Small intestine (tissue), 7 donors: ENCODE measurements at regions not wholly inside any gene's neighbourhood (a gene's known extent, or its start where the extent isn't known, plus 50 kb on each side); places are given as distances from the start of the nearest gene placed in this dataset.

ENCODE experiments used
- DNase-seq, 2 donors: peaks; one replicate each; pipeline versions ENCODE4 v3.0.0 to v3.0.0-alpha.2; 2013
- FAIRE-seq: peaks from 2 replicates; lab custom pipeline; 2012; peaks lifted over from hg19 to GRCh38; lab: Jason Lieb, UNC
- H3K27ac ChIP-seq, 3 donors: one replicate each; pipeline ENCODE4 v1.5.1; 2013; ENCODE audit warnings: low read length in 2 of 3, mild to moderate bottlenecking in 2 of 3, control low read depth in 1 of 3, inconsistent platforms in 1 of 3, low read depth in 1 of 3, moderate library complexity in 1 of 3
- H3K27me3 ChIP-seq, 3 donors: one replicate each; pipeline ENCODE4 v1.6.1; 2013; ENCODE audit warnings: low read length in 3 of 3, inconsistent platforms in 1 of 3; ENCODE audit not compliant: control insufficient read depth in 3 of 3, insufficient read depth in 3 of 3
- H3K36me3 ChIP-seq, 3 donors: one replicate each; pipeline ENCODE4 v1.6.1; 2013; ENCODE audit warnings: low read length in 3 of 3, inconsistent platforms in 1 of 3, low read depth in 1 of 3, mild to moderate bottlenecking in 1 of 3, moderate library complexity in 1 of 3; ENCODE audit not compliant: control insufficient read depth in 3 of 3, insufficient read depth in 2 of 3
- H3K4me1 ChIP-seq, 3 donors: one replicate each; pipeline ENCODE4 v1.6.1; 2013; ENCODE audit warnings: low read length in 2 of 3, inconsistent platforms in 1 of 3, low read depth in 1 of 3, mild to moderate bottlenecking in 1 of 3, moderate library complexity in 1 of 3; ENCODE audit not compliant: control insufficient read depth in 3 of 3, insufficient read depth in 2 of 3
- H3K4me3 ChIP-seq, 3 donors: one replicate each; pipeline ENCODE4 v1.5.1; 2013; ENCODE audit warnings: low read length in 3 of 3, control low read depth in 1 of 3, inconsistent platforms in 1 of 3, low read depth in 1 of 3, mild to moderate bottlenecking in 1 of 3, moderate library complexity in 1 of 3
- H3K9me3 ChIP-seq, 2 donors: one replicate each; pipeline ENCODE4 v1.6.1; 2013; ENCODE audit warnings: low read depth in 1 of 2, low read length in 1 of 2; ENCODE audit not compliant: control insufficient read depth in 2 of 2, insufficient read depth in 1 of 2
- WGBS, 3 donors: extraction: QIAGEN DNeasy Blood & Tissue Kit; methylation state at CpG; one replicate each; pipeline ENCODE4 v1.1.7; 2013; 5-methylcytosine and 5-hydroxymethylcytosine counted together
- donor health status: healthy with polysubstance abuse.
- donor health status: control.
- donor health status: control.
- donor health status: Bipolar disorder and iron deficiency.
- donor health status: healthy.

DNA sequence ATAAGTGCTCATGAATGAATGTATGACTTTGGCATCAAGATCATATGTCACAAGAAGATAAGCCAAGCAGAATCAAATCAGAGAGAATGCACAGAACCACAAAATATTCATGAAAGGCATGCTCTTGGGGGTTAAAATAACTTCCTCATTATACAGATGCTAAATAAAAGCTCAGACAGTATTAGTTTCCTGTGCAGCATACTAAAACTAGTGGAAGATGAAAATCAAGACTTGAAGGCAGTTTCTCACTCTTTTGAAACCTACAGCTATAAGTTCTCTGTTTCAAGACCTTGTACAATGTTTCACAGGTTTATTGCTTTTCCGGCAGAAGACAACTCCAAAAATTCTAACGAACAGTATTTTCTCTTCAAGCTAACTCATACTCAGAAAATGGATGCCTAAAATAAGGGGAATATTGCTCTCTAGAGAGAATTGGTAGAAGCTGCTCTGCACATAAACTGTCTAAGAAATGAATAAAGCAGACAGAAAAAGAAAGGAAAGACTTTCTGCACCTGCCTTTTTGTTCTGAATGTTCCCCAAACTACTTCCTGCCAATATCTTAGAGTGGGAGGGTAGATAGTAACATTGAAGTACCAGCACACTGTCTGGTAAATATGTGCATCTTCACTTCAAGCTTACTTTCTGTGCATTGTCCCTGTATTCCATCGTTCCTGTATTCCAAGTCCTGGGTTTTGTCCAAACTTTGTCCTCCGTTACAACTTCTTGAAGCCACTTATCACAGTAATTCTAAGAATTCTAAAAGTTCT lies 639.4 kb upstream of the FAT3 start:
- FAIRE-seq (no peak), DNase-seq (no peak)
- Histone ChIP-seq H3K27me3 (no peaks in the 10 kb centered on the region), H3K9me3 (no peaks in the 10 kb centered on the region), H3K27ac (no peak overlapping the region), H3K36me3 (no peaks in the 10 kb centered on the region), H3K4me3 (no peak overlapping the region), H3K4me1 (no peaks in the 10 kb centered on the region)
- WGBS, 3 donors, result 79 to 86% (median 81%) methylated on average over 4 of the region's 4 CpGs

DNA sequence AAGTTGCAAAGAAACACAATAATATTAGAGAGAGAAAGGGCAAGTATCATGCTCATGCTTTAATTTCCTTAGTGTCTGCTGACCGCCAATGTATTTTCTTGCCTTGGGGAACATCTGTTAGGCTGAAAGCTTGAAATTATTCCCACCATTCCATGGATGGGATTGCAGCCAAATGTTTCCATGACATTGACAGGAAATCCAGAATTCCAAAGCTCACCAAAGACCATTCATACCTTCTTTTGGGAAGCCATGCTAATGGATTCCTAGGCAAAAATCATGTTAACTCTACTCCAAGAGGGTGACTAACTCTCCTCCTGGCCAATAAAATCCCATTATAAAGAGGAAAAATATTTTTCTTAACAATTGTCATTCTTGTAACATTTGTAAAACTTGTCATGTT lies 661.4 kb upstream of the FAT3 start:
- no peak for FAIRE-seq
- 84 to 93% (median 86%) methylated on average over 1 of the region's 1 CpG for WGBS, 3 donors
- DNase-seq, result no peak

DNA sequence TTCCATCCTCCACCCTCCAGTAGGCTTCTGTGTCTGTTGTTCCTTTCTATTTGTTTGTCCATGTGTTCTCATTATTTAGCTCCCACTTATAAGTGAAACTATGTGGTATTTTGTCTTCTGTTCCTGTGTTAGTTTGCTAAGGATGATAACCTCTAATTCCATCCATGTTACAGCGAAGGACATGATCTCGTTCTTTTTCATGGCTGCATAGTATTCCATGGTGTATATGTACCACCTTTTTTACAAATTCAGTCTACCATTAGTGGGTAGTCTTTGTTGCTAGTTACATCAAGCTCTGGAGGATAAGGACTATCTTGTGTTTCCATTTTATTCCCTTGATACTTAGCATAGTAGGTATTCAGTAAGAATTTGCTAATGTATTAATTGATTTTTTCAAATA lies 664.2 kb upstream of the FAT3 start:
- no peaks in the 10 kb centered on the region for H3K36me3 ChIP-seq
- WGBS, 3 donors, result 90 to 94% (median 94%) methylated on average over 2 of the region's 2 CpGs
- H3K27ac ChIP-seq, result no peak overlapping the region
- H3K4me1 ChIP-seq, result no peaks in the 10 kb centered on the region
- H3K9me3 ChIP-seq, result no peaks in the 10 kb centered on the region
- no peak overlapping the region for H3K4me3 ChIP-seq
- FAIRE-seq (no peak), DNase-seq (no peak)
- no peaks in the 10 kb centered on the region for H3K27me3 ChIP-seq

More for the DNA sequence above, 661.4 kb upstream of the FAT3 start:
- Histone ChIP-seq H3K9me3 (no peaks in the 10 kb centered on the region), H3K4me1 (no peaks in the 10 kb centered on the region), H3K4me3 (no peak overlapping the region), H3K27ac (no peak overlapping the region), H3K36me3 (no peaks in the 10 kb centered on the region), H3K27me3 (no peaks in the 10 kb centered on the region)

DNA sequence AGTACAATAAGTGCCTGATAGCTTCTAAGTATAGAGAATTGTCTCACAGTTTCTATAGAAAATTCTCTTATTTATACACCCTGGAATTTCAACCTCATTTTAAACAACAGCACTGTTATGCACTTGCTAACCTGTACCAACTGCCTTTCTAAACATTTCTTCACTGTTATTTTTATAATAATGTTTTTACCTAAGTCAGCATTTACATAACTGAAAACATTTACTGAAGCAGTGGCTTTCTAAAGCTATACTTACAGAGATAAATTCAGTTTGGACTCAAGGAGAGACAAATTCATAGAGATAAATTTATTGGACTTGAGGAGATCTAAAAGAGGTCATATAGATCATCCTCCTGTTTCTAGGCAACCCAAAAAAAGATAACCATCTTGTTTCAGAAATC lies 686.6 kb upstream of the FAT3 start:
- H3K4me1 ChIP-seq, result no peaks in the 10 kb centered on the region
- peaks cover 0 to 3% of the 10 kb centered on the region in 2 donors for H3K9me3 ChIP-seq
- H3K36me3 ChIP-seq, result no peaks in the 10 kb centered on the region
- no peaks in the 10 kb centered on the region for H3K27me3 ChIP-seq
- no peak for DNase-seq
- H3K27ac ChIP-seq, result no peak overlapping the region
- H3K4me3 ChIP-seq, result no peak overlapping the region
- no peak for FAIRE-seq

DNA sequence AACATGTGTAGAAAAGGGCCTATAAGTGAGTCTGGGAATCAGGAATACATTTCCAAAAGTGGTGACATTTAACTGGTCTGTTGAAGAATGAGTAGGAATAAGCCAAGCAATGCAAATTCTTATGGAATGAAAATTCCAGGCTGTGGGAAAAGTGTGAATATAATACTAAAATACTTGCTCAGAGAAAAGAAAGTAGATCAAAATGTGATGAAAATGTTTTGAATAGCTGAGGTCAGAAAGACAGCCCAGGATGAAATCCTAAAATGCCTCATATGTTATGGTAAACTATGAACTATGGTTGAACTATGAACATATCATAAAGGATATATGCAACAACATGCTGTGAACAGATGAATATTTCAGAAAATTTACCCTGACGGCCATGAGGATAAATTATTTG lies 688.3 kb upstream of the FAT3 start:
- no peaks in the 10 kb centered on the region for H3K27me3 ChIP-seq
- H3K4me3 ChIP-seq, result no peak overlapping the region
- no peaks in the 10 kb centered on the region for H3K36me3 ChIP-seq
- WGBS, 3 donors, result 50 to 81% (median 65%) methylated on average over 1 of the region's 1 CpG
- DNase-seq (no peak), FAIRE-seq (no peak)
- no peaks in the 10 kb centered on the region for H3K4me1 ChIP-seq
- H3K9me3 ChIP-seq, result no peaks in the 10 kb centered on the region
- no peak overlapping the region for H3K27ac ChIP-seq

DNA sequence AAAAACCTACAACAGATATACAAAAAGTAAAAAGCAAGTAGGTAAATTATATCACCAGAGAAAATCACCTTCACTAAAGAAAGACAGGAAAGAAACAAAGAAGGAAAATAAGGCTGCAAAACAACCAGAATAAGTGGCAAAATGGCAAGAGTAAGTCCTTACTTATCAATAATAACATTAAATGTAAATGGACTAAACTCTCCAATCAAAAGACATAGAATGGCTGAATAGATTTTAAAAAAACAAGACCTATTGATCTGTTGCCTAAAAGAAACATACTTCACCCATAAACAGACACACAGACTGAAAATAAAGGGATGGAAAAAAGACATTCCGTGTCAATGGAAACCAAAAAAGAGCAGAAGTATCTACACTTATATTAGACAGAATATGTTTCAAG lies 695.7 kb upstream of the FAT3 start:
- Histone ChIP-seq H3K27ac (no peak overlapping the region), H3K4me3 (no peak overlapping the region), H3K36me3 (no peaks in the 10 kb centered on the region), H3K27me3 (no peaks in the 10 kb centered on the region), H3K9me3 (no peaks in the 10 kb centered on the region), H3K4me1 (no peaks in the 10 kb centered on the region)
- no peak for DNase-seq
- 79 to 90% (median 87%) methylated on average over 1 of the region's 1 CpG for WGBS, 3 donors
- no peak for FAIRE-seq

DNA sequence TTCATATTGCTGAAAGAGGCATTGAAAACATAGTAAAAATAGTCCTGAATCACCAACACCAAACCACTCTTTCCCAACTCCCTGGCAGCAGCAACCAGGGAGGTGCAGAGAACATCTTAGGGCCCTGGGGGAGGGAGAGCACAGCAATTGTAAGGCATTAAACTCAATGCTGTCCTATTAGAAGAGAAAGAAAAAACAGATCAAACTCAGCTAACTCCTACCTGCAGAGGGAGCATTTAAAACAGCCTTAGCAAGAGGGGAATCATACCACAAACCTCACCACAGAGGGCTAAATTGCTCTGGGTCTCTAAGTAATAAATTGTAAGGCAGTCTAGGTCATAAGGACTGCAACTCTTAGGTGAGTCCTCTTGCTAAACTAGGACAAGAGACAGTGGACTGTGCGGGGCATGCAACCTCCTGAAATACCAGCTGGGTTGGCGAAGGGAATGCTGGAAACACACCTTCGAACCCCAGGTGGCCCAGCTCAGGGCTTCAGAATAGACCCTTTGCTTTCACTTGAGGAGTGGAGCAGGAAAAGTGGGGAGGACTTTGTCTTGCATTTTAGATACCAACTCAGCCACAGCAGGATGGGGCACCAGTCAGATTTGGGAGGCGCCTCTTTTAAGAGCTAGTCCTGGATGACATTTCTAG lies 697.1 kb upstream of the FAT3 start:
- FAIRE-seq (no peak), DNase-seq (no peak)
- Histone ChIP-seq H3K4me3 (no peak overlapping the region), H3K27me3 (no peaks in the 10 kb centered on the region), H3K9me3 (no peaks in the 10 kb centered on the region), H3K4me1 (no peaks in the 10 kb centered on the region), H3K36me3 (no peaks in the 10 kb centered on the region), H3K27ac (no peak overlapping the region)
- 67 to 84% (median 78%) methylated on average over 4 of the region's 4 CpGs for WGBS, 3 donors

DNA sequence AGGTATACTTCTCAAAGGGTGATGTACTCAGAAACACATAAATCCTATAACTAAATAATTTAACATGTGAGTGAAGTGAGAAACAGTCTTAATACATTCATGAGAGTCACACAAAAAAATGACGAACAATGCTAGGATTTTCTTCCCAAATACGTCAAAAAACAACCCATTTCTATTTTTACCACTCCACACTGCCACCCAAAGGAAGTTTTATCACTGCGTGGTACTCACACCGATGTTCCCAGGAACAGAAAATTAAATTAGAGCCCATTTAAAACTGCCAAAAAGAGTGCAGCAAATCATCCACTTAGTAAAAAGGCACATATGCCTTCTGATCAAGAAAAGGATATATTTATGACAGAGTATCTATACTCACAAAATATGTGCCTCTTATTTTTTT lies 710.9 kb upstream of the FAT3 start:
- FAIRE-seq (no peak), DNase-seq (no peak)
- H3K9me3 ChIP-seq, result no peaks in the 10 kb centered on the region
- H3K4me1 ChIP-seq, result no peaks in the 10 kb centered on the region
- no peak overlapping the region for H3K27ac ChIP-seq
- H3K36me3 ChIP-seq, result no peaks in the 10 kb centered on the region
- WGBS, 3 donors, result 45 to 67% (median 67%) methylated on average over 4 of the region's 4 CpGs
- no peaks in the 10 kb centered on the region for H3K27me3 ChIP-seq
- H3K4me3 ChIP-seq, result no peak overlapping the region
